ENCODE measurements at regions not wholly inside any gene's neighbourhood (a gene's known extent, or its start where the extent isn't known, plus 50 kb on each side); places are given as distances from the start of the nearest gene placed in this dataset.
A peak's percentile ranks its signal among the peaks of the same experiment; 100 is the strongest.

- no peak overlapping the region for H3K4me3 Mint-ChIP-seq
- H3K36me3 Mint-ChIP-seq: peaks cover 3% of the 10 kb centered on the region
- no peak overlapping the region for H3K27ac Mint-ChIP-seq
- no peaks in the 10 kb centered on the region for H3K9me3 Mint-ChIP-seq
- H3K27me3 Mint-ChIP-seq: peaks cover 6% of the 10 kb centered on the region
- H3K4me1 Mint-ChIP-seq: peaks cover 5 to 10% (median 8%) of the 10 kb centered on the region in 3 donors
These were observed 238.1 kb upstream of the PPP1R2C start for GRCh38 chrX:43016021-43016420.

- H3K27ac Mint-ChIP-seq: no peak overlapping the region
- H3K9me3 Mint-ChIP-seq: peaks cover 2 to 6% (median 3%) of the 10 kb centered on the region in 3 donors
- peaks cover 5 to 10% (median 9%) of the 10 kb centered on the region in 3 donors for H3K4me1 Mint-ChIP-seq
- no peak overlapping the region for H3K4me3 Mint-ChIP-seq
- peaks cover 6% of the 10 kb centered on the region for H3K27me3 Mint-ChIP-seq
- peaks cover 8% of the 10 kb centered on the region for H3K36me3 Mint-ChIP-seq
These were observed 240.1 kb upstream of the PPP1R2C start for GRCh38 chrX:43018031-43018430.

GRCh38 chrX:43019021-43019420 is 241.1 kb upstream of the PPP1R2C start:
- H3K27me3 Mint-ChIP-seq: peaks cover 2% of the 10 kb centered on the region
- peaks cover 8% of the 10 kb centered on the region for H3K36me3 Mint-ChIP-seq
- no peak overlapping the region for H3K27ac Mint-ChIP-seq
- H3K4me1 Mint-ChIP-seq: peaks cover 5 to 10% (median 9%) of the 10 kb centered on the region in 3 donors
- H3K4me3 Mint-ChIP-seq: peak overlapping the region in 2 of 4 donors; percentile 41 to 43
- peaks cover 7 to 12% (median 10%) of the 10 kb centered on the region in 3 donors for H3K9me3 Mint-ChIP-seq

DNA sequence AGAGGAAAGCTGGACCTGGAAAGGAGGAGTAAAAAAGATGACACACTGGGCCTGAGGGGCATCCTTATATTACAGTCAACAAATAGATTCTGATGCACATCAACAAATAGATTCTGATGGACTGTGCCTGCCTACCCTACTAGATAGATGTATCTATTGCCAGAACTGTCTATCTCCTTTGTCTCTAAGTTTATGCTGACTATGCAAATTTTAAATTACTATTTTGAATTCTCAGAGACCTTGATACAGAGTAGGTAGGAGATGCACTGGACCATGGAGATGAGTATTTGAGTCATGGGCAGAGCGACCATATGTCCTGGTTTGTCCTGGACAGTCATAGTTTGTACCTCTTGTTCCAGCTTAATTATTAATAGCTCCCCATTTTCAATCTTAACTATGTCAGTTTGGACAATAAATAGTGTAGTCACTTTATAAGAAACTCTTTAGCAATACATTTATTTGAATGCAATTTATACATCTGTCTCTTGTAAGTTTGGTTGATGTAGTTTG is 247.9 kb upstream of the PPP1R2C start:
- Mint-ChIP-seq H3K27me3 (no peaks in the 10 kb centered on the region), H3K4me1 (peaks cover 0 to 3% (median 0%) of the 10 kb centered on the region in 3 donors), H3K36me3 (peaks cover 5% of the 10 kb centered on the region), H3K4me3 (no peak overlapping the region), H3K9me3 (peaks cover 16 to 31% (median 16%) of the 10 kb centered on the region in 3 donors), H3K27ac (no peak overlapping the region)

GRCh38 chrX:43064096-43064495 is 286.1 kb upstream of the PPP1R2C start:
- no peaks in the 10 kb centered on the region for H3K36me3 Mint-ChIP-seq
- no peaks in the 10 kb centered on the region for H3K27me3 Mint-ChIP-seq
- H3K4me1 Mint-ChIP-seq: peaks cover 0 to 5% (median 4%) of the 10 kb centered on the region in 3 donors
- peaks cover 0 to 9% (median 0%) of the 10 kb centered on the region in 3 donors for H3K9me3 Mint-ChIP-seq
- no peak overlapping the region for H3K27ac Mint-ChIP-seq
- H3K4me3 Mint-ChIP-seq: no peak overlapping the region

- Mint-ChIP-seq H3K9me3 (peaks cover 0 to 1% (median 0%) of the 10 kb centered on the region in 3 donors), H3K27ac (no peak overlapping the region), H3K27me3 (no peaks in the 10 kb centered on the region), H3K4me3 (no peak overlapping the region), H3K36me3 (no peaks in the 10 kb centered on the region), H3K4me1 (no peaks in the 10 kb centered on the region)
These were observed 288.0 kb upstream of the PPP1R2C start for GRCh38 chrX:43065978-43066377.

DNA sequence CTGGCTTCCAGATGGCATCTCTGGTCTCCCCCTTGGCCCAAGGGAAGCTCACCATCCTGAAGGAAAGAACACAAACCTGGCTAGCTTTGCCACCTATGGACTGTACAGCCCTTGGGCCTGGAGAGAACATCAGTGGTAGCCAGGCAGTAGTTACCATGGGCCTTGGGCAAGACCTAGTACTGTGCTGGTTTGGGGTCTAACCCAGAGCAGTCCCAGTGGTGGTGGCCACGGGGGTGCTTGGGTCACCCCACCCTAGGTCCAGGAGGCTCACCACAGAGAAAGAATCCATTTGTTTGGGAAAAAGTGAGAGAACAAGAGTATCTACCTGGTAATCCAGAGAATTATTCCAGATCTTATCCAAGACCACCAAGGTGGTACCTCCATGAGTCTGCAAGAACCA is 290.7 kb upstream of the PPP1R2C start:
- Mint-ChIP-seq H3K4me3 (no peak overlapping the region), H3K36me3 (peaks cover 1% of the 10 kb centered on the region), H3K27me3 (no peaks in the 10 kb centered on the region), H3K9me3 (peaks cover 0 to 2% (median 1%) of the 10 kb centered on the region in 3 donors), H3K4me1 (peaks cover 0 to 1% (median 0%) of the 10 kb centered on the region in 3 donors), H3K27ac (peak overlapping the region in 1 of 3 donors; percentile 3)

DNA sequence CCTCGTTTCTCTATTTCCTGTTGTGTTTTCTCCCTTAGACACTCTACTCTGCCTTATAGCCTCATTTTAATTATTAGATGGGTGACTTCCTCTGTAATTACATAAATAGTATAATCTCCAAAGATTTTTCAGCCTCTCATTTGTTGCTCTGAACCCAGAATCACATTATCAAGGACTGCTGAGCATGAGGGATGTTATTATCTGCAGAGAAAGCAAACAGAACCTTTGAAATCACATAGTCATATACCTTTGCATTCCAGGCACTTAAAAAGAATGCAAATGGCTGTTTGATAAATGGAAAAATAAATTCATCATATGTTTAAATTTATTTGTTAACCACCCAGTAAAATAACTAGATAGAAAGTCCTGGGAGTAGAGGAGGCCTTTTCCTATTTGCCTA is 305.1 kb upstream of the PPP1R2C start:
- Mint-ChIP-seq H3K9me3 (peaks cover 0 to 8% (median 2%) of the 10 kb centered on the region in 3 donors), H3K27ac (no peak overlapping the region), H3K27me3 (no peaks in the 10 kb centered on the region), H3K4me3 (no peak overlapping the region), H3K36me3 (no peaks in the 10 kb centered on the region), H3K4me1 (peaks cover 0 to 3% (median 0%) of the 10 kb centered on the region in 3 donors)

DNA sequence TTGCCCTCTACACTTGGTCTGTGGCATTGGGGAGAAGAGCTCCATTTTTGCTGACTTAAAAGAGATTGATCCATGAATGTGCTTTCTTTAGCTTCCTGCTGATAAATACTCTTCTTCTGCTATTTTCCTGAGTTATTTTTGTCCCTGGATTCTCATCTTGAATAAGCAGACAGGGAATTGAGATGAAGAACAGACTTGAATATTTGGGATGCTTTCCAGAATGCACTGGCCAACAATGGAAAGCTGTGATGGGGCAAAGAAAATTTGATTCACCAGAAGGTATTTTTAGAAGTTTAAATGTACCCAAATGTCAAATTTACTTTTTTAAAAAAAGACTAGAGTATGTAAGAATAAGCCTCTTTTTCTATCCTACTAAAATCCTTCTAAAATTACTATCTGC is 309.9 kb upstream of the PPP1R2C start:
- H3K27ac Mint-ChIP-seq: no peak overlapping the region
- no peaks in the 10 kb centered on the region for H3K27me3 Mint-ChIP-seq
- peaks cover 0 to 6% (median 0%) of the 10 kb centered on the region in 3 donors for H3K9me3 Mint-ChIP-seq
- H3K4me1 Mint-ChIP-seq: peaks cover 0 to 4% (median 0%) of the 10 kb centered on the region in 3 donors
- no peak overlapping the region for H3K4me3 Mint-ChIP-seq
- H3K36me3 Mint-ChIP-seq: peaks cover 3% of the 10 kb centered on the region

DNA sequence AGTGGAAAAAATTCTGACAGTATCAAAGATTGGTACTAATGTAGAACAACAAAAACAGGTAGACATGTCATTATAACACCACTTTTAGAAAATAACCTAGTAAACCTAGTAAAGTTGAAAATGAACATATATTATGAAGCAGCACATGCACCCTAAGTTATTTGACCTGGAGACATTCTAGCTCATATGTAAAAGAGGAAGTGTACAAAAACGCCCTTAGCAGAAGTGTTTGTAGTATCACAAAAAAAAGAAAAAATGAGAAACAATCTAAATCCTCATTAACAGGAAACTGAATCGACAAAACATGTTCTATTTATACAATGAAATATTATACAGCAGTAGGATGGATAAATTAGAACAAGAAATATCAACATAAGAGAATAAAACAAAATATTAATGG is 318.9 kb upstream of the PPP1R2C start:
- Mint-ChIP-seq H3K4me1 (peaks cover 8 to 20% (median 10%) of the 10 kb centered on the region in 3 donors), H3K9me3 (no peaks in the 10 kb centered on the region), H3K36me3 (no peaks in the 10 kb centered on the region), H3K4me3 (no peak overlapping the region), H3K27ac (no peak overlapping the region), H3K27me3 (peaks cover 5% of the 10 kb centered on the region)

DNA sequence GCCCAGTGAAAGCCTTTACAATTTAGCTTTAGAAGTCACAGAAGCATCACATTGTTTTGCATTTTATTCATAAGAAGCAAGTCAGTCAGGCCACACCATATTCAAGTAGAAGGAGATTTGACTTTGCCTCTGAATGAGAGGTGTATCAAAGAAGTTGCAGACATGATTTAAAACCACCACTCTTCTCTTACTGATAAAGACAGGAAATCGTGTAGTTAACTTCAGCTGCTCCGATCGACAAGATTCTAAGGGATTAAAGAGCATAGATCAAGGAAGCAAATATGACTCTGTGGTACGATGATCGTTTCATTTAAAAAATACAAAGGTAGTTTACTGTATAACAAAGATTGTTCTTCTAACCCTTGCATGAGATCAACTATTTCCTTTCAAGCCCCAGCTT is 328.0 kb upstream of the PPP1R2C start:
- H3K36me3 Mint-ChIP-seq: peaks cover 2% of the 10 kb centered on the region
- H3K4me1 Mint-ChIP-seq: peaks cover 0 to 1% (median 0%) of the 10 kb centered on the region in 3 donors

GRCh38 chrX:43108828-43109227 is 330.9 kb upstream of the PPP1R2C start:
- peaks cover 0 to 2% (median 0%) of the 10 kb centered on the region in 3 donors for H3K4me1 Mint-ChIP-seq
- H3K4me3 Mint-ChIP-seq: no peak overlapping the region
- H3K27ac Mint-ChIP-seq: no peak overlapping the region
- H3K9me3 Mint-ChIP-seq: peaks cover 0 to under 1% (median 0%) of the 10 kb centered on the region in 3 donors
- H3K27me3 Mint-ChIP-seq: peaks cover 6% of the 10 kb centered on the region
- H3K36me3 Mint-ChIP-seq: peaks cover 2% of the 10 kb centered on the region

More for the DNA sequence above, 328.0 kb upstream of the PPP1R2C start:
- Mint-ChIP-seq H3K27me3 (peaks cover 6% of the 10 kb centered on the region), H3K4me3 (no peak overlapping the region), H3K9me3 (no peaks in the 10 kb centered on the region), H3K27ac (no peak overlapping the region)

GRCh38 chrX:43121637-43122036 is 343.7 kb upstream of the PPP1R2C start:
- H3K27me3 Mint-ChIP-seq: peaks cover 2% of the 10 kb centered on the region
- no peaks in the 10 kb centered on the region for H3K36me3 Mint-ChIP-seq
- peak overlapping the region in 1 of 4 donors; percentile 55 for H3K4me3 Mint-ChIP-seq
- peaks cover 0 to 5% (median 0%) of the 10 kb centered on the region in 3 donors for H3K4me1 Mint-ChIP-seq
- peak overlapping the region in 1 of 3 donors; percentile 5 for H3K27ac Mint-ChIP-seq
- no peaks in the 10 kb centered on the region for H3K9me3 Mint-ChIP-seq

DNA sequence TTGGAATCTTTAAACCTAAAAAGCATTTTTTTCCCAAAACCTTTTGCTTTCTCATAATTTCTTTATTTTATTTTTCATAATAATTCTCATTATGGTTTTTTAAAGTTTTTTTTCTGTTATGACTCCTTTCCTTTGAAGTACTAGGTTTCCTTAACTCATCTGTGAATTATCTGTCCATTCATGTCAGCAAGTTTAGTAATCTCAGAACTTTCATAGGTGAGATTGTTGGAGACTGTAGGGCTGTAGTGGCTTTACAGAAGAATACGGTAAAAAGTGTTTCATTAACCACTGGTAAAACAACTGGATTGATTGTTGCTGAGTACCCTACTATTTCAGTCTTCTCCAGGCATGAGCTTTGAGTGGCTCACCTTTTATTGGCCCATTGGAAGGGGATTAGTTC is 361.7 kb upstream of the PPP1R2C start:
- H3K4me3 Mint-ChIP-seq: no peak overlapping the region
- no peak overlapping the region for H3K27ac Mint-ChIP-seq
- H3K27me3 Mint-ChIP-seq: peaks cover 2% of the 10 kb centered on the region
- no peaks in the 10 kb centered on the region for H3K4me1 Mint-ChIP-seq
- H3K36me3 Mint-ChIP-seq: peaks cover 2% of the 10 kb centered on the region
- no peaks in the 10 kb centered on the region for H3K9me3 Mint-ChIP-seq

DNA sequence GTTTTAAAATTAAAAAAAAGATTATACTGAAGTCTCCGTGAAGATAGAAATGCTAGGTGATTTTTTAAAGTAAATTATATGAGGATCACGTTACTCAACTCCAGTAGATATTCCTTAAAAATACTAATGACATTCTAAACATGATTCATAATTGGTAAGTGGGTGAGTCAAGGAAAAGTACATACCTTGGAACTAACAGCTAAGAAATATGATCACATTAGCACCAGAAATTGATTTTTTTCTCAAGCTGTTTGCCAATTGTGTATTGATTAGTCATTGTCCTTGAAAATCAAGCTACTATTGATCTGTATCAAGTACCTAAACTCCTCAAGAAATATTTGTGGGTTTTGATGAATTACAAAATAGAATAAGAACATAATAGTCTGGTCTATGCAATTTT is 362.6 kb upstream of the PPP1R2C start:
- Mint-ChIP-seq H3K27ac (no peak overlapping the region), H3K9me3 (no peaks in the 10 kb centered on the region), H3K36me3 (peaks cover 2% of the 10 kb centered on the region), H3K27me3 (peaks cover 2% of the 10 kb centered on the region), H3K4me3 (no peak overlapping the region), H3K4me1 (no peaks in the 10 kb centered on the region)

GRCh38 chrX:43141885-43142284 is 363.9 kb upstream of the PPP1R2C start:
- Mint-ChIP-seq H3K27me3 (peaks cover 4% of the 10 kb centered on the region), H3K9me3 (peaks cover 0 to under 1% (median 0%) of the 10 kb centered on the region in 3 donors), H3K36me3 (no peaks in the 10 kb centered on the region), H3K27ac (no peak overlapping the region), H3K4me1 (no peaks in the 10 kb centered on the region), H3K4me3 (no peak overlapping the region)

Measured in IgD-negative memory B cell (primary cell).